PC-3 (cell line): ENCODE measurements at regions not wholly inside any gene's neighbourhood (a gene's known extent, or its start where the extent isn't known, plus 50 kb on each side); places are given as distances from the start of the nearest gene placed in this dataset.

Source experiments
- ATAC-seq: fragments of 200-7000 bp; cut with Tn5 transposase; 2 replicates; pipeline ENCODE4 v1.9.1; 2020; ENCODE audit warnings: mild to moderate bottlenecking, moderate library complexity
- BruUV-seq: library from RNA; stranded (reverse); fragments of 400-500 nt; replicated peaks from 2 replicates; lab custom pipeline; 2021; lab: Mats Ljungman, UMichigan
- CTCF ChIA-PET: fragments of 300-600 bp; sonication (Branson Sonifier 250); formaldehyde crosslinking; loops from one replicate; lab custom pipeline; 2022; ENCODE audit warnings: antibody characterized with exemption; lab: Charles Lee
- POLR2A ChIA-PET: fragments of 300-600 bp; sonication (Branson Sonifier 250); formaldehyde crosslinking; loops from one replicate; lab custom pipeline; 2022; ENCODE audit warnings: antibody characterized with exemption; ENCODE audit not compliant: unreplicated experiment; lab: Charles Lee
- DNase-seq: peaks from one replicate; pipeline ENCODE4 v3.0.0-alpha.2; 2015
- H2AFZ ChIP-seq: fragments of 300-600 bp; sonication (generic); 2 replicates; pipeline ENCODE4 v1.6.0; 2016; ENCODE audit warnings: antibody characterized with exemption, low read length
- H3F3A ChIP-seq: fragments of 300-600 bp; sonication (generic); one replicate; pipeline ENCODE4 v1.6.0; 2017; ENCODE audit warnings: antibody characterized with exemption, low read length, control low read depth, mild to moderate bottlenecking; ENCODE audit not compliant: unreplicated experiment
- H3K27ac ChIP-seq: fragments of 300-600 bp; sonication (generic); 2 replicates; pipeline ENCODE4 v1.5.1; 2016; ENCODE audit warnings: mild to moderate bottlenecking, low read length
- H3K27me3 ChIP-seq: fragments of 300-600 bp; sonication (generic); 2 replicates; pipeline ENCODE4 v1.6.1; 2016; ENCODE audit warnings: low read length, mixed read lengths
- H3K36me3 ChIP-seq: fragments of 300-600 bp; sonication (generic); 2 replicates; pipeline ENCODE4 v1.6.1; 2016; ENCODE audit warnings: low read depth, mixed run types, low read length, mixed read lengths
- H3K4me1 ChIP-seq: fragments of 300-600 bp; sonication (generic); 2 replicates; pipeline ENCODE4 v1.5.1; 2016; ENCODE audit warnings: low read length; ENCODE audit not compliant: insufficient read depth
- H3K4me2 ChIP-seq: fragments of 300-600 bp; sonication (generic); 2 replicates; pipeline ENCODE4 v1.6.0; 2016; ENCODE audit warnings: low read length
- H3K4me3 ChIP-seq: fragments of 300-600 bp; sonication (generic); 2 replicates; pipeline ENCODE4 v1.5.1; 2016; ENCODE audit warnings: mild to moderate bottlenecking, low read length, mixed read lengths
- H3K79me2 ChIP-seq: fragments of 300-600 bp; sonication (generic); 2 replicates; pipeline ENCODE4 v1.6.1; 2017; ENCODE audit warnings: low read length, mixed read lengths
- H3K9ac ChIP-seq: fragments of 300-600 bp; sonication (generic); 2 replicates; pipeline ENCODE4 v1.6.0; 2016; ENCODE audit warnings: mild to moderate bottlenecking, low read length
- H3K9me2 ChIP-seq: fragments of 300-600 bp; sonication (generic); replicated peaks from 2 replicates; pipeline ENCODE4 v1.6.1; 2016; ENCODE audit warnings: mixed run types, low read length, mixed read lengths
- H3K9me3 ChIP-seq: fragments of 300-600 bp; sonication (generic); 2 replicates; pipeline ENCODE4 v1.6.1; 2016; ENCODE audit warnings: low read length, mixed read lengths
- H4K20me1 ChIP-seq: fragments of 300-600 bp; sonication (generic); 2 replicates; pipeline ENCODE4 v1.6.1; 2016; ENCODE audit warnings: low read length, mixed read lengths
- EZH2 ChIP-seq: fragments of 300-600 bp; sonication (generic); IDR thresholded peaks from one replicate; pipeline ENCODE4 v1.6.1; 2017; ENCODE audit warnings: antibody characterized with exemption, mild to moderate bottlenecking, low read length; ENCODE audit not compliant: unreplicated experiment
- EZH2phosphoT487 ChIP-seq: fragments of 300-600 bp; sonication (generic); IDR thresholded peaks from 2 replicates; pipeline ENCODE4 v1.6.1; 2018; ENCODE audit warnings: mild to moderate bottlenecking, antibody characterized with exemption, low read length, borderline replicate concordance
- intact Hi-C: fragments of 100-400 bp; cut with micrococcal nuclease; formaldehyde crosslinking; loops from 2 replicates; pipeline ENCODE4 v1.9.0; 2023
- TF ChIP-seq, protein P1 (sequence below): fragments of 300-600 bp; sonication (generic); conservative IDR thresholded peaks from 2 replicates; pipeline ENCODE4 v1.5.1; 2017; ENCODE audit warnings: antibody characterized with exemption, low read depth, mild to moderate bottlenecking, low read length

DNA sequence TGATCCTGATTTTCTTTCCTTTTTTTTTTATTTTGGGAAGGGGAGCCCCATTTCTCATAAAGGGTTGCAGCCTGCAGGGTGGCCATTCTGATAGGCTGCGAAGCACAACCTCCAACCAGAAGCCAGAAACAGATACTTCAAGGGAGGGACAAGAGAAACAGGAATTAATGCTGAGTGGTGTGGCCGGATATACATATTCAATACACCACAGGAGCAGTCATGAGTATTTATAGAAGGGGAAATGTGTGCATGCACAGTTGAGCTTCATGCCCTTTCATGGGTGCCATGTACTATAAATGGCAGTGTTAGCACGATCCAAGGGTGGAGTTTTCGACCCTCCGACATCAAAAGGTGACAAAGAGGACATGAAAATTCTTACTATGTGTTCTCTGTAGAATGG lies 320.8 kb downstream of the CBLN1 start:
- Histone ChIP-seq H2AFZ (no peak overlapping the region), H4K20me1 (no peaks in the 10 kb centered on the region), H3K9me2 (no peaks in the 10 kb centered on the region), H3K4me3 (0 out of 2 replicates have a peak overlapping the region, but pooled peaks have one; percentile 35), H3K27ac (peak overlapping the region; percentile 94), H3K9me3 (no peaks in the 10 kb centered on the region), H3K9ac (peak overlapping the region; percentile 62), H3K4me1 (peaks cover 68% of the 10 kb centered on the region), H3K27me3 (no peaks in the 10 kb centered on the region), H3K36me3 (no peaks in the 10 kb centered on the region), H3K4me2 (peak overlapping the region; percentile 70), H3F3A (peaks cover 6% of the 10 kb centered on the region), H3K79me2 (no peaks in the 10 kb centered on the region)
- TF ChIP-seq EZH2phosphoT487 (no peak), EZH2 (no peak)
- TF ChIP-seq, protein P1, sequence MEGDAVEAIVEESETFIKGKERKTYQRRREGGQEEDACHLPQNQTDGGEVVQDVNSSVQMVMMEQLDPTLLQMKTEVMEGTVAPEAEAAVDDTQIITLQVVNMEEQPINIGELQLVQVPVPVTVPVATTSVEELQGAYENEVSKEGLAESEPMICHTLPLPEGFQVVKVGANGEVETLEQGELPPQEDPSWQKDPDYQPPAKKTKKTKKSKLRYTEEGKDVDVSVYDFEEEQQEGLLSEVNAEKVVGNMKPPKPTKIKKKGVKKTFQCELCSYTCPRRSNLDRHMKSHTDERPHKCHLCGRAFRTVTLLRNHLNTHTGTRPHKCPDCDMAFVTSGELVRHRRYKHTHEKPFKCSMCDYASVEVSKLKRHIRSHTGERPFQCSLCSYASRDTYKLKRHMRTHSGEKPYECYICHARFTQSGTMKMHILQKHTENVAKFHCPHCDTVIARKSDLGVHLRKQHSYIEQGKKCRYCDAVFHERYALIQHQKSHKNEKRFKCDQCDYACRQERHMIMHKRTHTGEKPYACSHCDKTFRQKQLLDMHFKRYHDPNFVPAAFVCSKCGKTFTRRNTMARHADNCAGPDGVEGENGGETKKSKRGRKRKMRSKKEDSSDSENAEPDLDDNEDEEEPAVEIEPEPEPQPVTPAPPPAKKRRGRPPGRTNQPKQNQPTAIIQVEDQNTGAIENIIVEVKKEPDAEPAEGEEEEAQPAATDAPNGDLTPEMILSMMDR, result no peak
- ChIA-PET POLR2A (no interaction called here), CTCF (no interaction called here)
- ATAC-seq (no peak), DNase-seq (peak; percentile 36)
- BruUV-seq, result no TSS peak
- intact Hi-C loops, result no loop called here

DNA sequence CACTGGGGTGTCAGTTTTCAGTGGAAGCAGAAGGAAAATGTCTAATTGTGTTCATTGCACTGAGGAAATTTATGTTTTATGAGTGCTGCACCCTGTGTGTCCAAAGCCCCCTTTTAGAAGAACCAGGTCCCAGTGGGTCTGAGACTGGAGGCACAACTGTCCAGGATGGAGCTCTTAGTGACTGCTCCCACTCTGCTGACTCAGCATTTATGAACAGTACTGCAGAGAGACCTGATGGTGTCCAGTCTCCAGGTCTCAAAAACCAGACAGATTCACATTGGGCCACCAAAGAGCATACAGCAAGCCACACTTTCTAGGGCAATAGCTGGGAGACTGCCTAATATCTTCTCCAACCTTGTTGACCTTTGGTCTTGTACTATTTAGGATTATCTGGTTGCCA lies 321.9 kb downstream of the CBLN1 start:
- DNase-seq, result no peak
- H3K4me3 ChIP-seq, result no peak overlapping the region
- H4K20me1 ChIP-seq, result no peaks in the 10 kb centered on the region
- BruUV-seq, result no TSS peak
- no peak overlapping the region for H3K27ac ChIP-seq
- intact Hi-C loops, result no loop called here
- H3K4me1 ChIP-seq, result peaks cover 57% of the 10 kb centered on the region
- H3K9me2 ChIP-seq, result no peaks in the 10 kb centered on the region
- POLR2A ChIA-PET, result interaction anchor here (0.6 kb wide), 1 partner anchor 605 kb away, joined by 4 read pairs; no protein-coding TSS in a partner anchor
- TF ChIP-seq EZH2phosphoT487 (no peak), EZH2 (no peak)
- TF ChIP-seq, protein P1, result no peak
- no peak for ATAC-seq
- H3K9ac ChIP-seq, result no peak overlapping the region
- peaks cover 6% of the 10 kb centered on the region for H3F3A ChIP-seq
- no peaks in the 10 kb centered on the region for H3K79me2 ChIP-seq
- CTCF ChIA-PET, result no interaction called here
- H3K4me2 ChIP-seq, result no peak overlapping the region
- no peaks in the 10 kb centered on the region for H3K9me3 ChIP-seq
- no peaks in the 10 kb centered on the region for H3K27me3 ChIP-seq
- H3K36me3 ChIP-seq, result no peaks in the 10 kb centered on the region
- H2AFZ ChIP-seq, result no peak overlapping the region

DNA sequence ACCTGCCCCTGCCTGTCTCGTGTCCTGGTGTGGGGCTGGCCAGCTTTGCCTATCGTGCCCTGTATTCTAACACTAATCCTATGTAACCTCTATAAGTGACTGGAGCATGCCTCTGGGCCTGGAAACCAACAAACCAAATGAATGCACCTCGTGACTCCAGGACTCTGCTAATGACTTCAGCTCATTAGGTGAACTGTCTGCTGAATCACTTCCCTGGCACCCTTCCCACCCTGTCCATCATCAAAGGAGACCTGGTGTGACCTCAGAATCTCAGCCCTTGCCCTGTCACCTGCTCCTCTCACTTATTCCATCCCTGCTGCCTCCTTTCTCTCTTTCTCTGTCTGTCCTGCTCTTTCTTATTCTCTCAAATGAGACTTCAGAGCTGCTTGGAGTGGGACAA lies 322.4 kb downstream of the CBLN1 start:
- DNase-seq, result no peak

More for the DNA sequence above, 322.4 kb downstream of the CBLN1 start:
- H3K9ac ChIP-seq, result no peak overlapping the region
- no peaks in the 10 kb centered on the region for H4K20me1 ChIP-seq
- TF ChIP-seq EZH2 (no peak), EZH2phosphoT487 (no peak)
- TF ChIP-seq, protein P1, result no peak
- no peak overlapping the region for H3K27ac ChIP-seq
- no peak overlapping the region for H2AFZ ChIP-seq
- ChIA-PET CTCF (no interaction called here), POLR2A (no interaction called here)
- H3K4me2 ChIP-seq, result no peak overlapping the region
- no peaks in the 10 kb centered on the region for H3K79me2 ChIP-seq
- H3K27me3 ChIP-seq, result no peaks in the 10 kb centered on the region
- no peaks in the 10 kb centered on the region for H3K36me3 ChIP-seq
- peaks cover 6% of the 10 kb centered on the region for H3F3A ChIP-seq
- no peak for ATAC-seq
- BruUV-seq, result no TSS peak
- intact Hi-C loops, result no loop called here
- H3K9me2 ChIP-seq, result no peaks in the 10 kb centered on the region
- peaks cover 52% of the 10 kb centered on the region for H3K4me1 ChIP-seq
- H3K4me3 ChIP-seq, result no peak overlapping the region
- H3K9me3 ChIP-seq, result no peaks in the 10 kb centered on the region
